Mesenchymal stem cell (in vitro differentiated cells and primary cell): ENCODE measurements at regions not wholly inside any gene's neighbourhood (a gene's known extent, or its start where the extent isn't known, plus 50 kb on each side); places are given as distances from the start of the nearest gene placed in this dataset.

Source experiments
- DNase-seq: peaks from one replicate; pipeline ENCODE4 v3.0.0-alpha.2; 2013
- H2AFZ ChIP-seq: one replicate; pipeline ENCODE4 v1.6.1; 2013; ENCODE audit warnings: low read depth, mild to moderate bottlenecking, control low read depth, inconsistent platforms, low read length, moderate library complexity
- H2AK5ac ChIP-seq: 2 replicates; pipeline ENCODE4 v1.6.1; 2013; ENCODE audit warnings: low read length, moderate library complexity, mild to moderate bottlenecking, inconsistent platforms; ENCODE audit not compliant: severe bottlenecking
- H2BK120ac ChIP-seq: one replicate; pipeline ENCODE4 v1.6.1; 2013; ENCODE audit warnings: low read depth, mild to moderate bottlenecking, inconsistent platforms, low read length, moderate library complexity
- H2BK12ac ChIP-seq, 2 experiments: one replicate each; pipeline ENCODE4 v1.6.1; 2013; ENCODE audit warnings: inconsistent platforms in 2 of 2, low read length in 2 of 2, mild to moderate bottlenecking in 2 of 2, moderate library complexity in 2 of 2, control low read depth in 1 of 2
- H2BK15ac ChIP-seq: one replicate; pipeline ENCODE4 v1.6.1; 2013; ENCODE audit warnings: mild to moderate bottlenecking, low read depth, inconsistent platforms; ENCODE audit not compliant: poor library complexity, severe bottlenecking
- H2BK5ac ChIP-seq: 2 replicates; pipeline ENCODE4 v1.6.1; 2013; ENCODE audit warnings: low read depth, mild to moderate bottlenecking, low read length, control low read depth, inconsistent platforms; ENCODE audit not compliant: poor library complexity, severe bottlenecking
- H3K14ac ChIP-seq, 2 experiments: one replicate each; pipeline ENCODE4 v1.6.1; 2013; ENCODE audit warnings: inconsistent platforms in 2 of 2, low read length in 2 of 2, control low read depth in 1 of 2, mild to moderate bottlenecking in 1 of 2, moderate library complexity in 1 of 2
- H3K18ac ChIP-seq, 2 experiments: one replicate each; pipeline ENCODE4 v1.6.1; 2013; ENCODE audit warnings: inconsistent platforms in 2 of 2, low read length in 2 of 2, control low read depth in 1 of 2, low read depth in 1 of 2, mild to moderate bottlenecking in 1 of 2
- H3K23ac ChIP-seq, 2 experiments: one replicate each; pipeline ENCODE4 v1.6.1; 2013; ENCODE audit warnings: inconsistent platforms in 2 of 2, low read length in 2 of 2, mild to moderate bottlenecking in 2 of 2, moderate library complexity in 2 of 2, control low read depth in 1 of 2
- H3K27ac ChIP-seq: 2 replicates; pipeline ENCODE4 v1.5.1; 2013; ENCODE audit warnings: mild to moderate bottlenecking, moderate library complexity, low read length, control low read depth, inconsistent platforms; ENCODE audit not compliant: poor library complexity, severe bottlenecking
- H3K27me3 ChIP-seq, 2 experiments: 2 replicates each; pipeline versions ENCODE4 v1.6.1 to v1.7.0; 2013; ENCODE audit warnings: low read length in 2 of 2, mild to moderate bottlenecking in 2 of 2, moderate library complexity in 2 of 2, control low read depth in 1 of 2, inconsistent platforms in 1 of 2; ENCODE audit not compliant: control insufficient read depth in 1 of 2, insufficient read depth in 1 of 2
- H3K36me3 ChIP-seq, 2 experiments: 2 replicates each; pipeline versions ENCODE4 v1.6.1 to v1.7.0; 2013; ENCODE audit warnings: low read length in 2 of 2, control low read depth in 1 of 2, inconsistent platforms in 1 of 2, low read depth in 1 of 2, mild to moderate bottlenecking in 1 of 2; ENCODE audit not compliant: insufficient read depth in 2 of 2, control insufficient read depth in 1 of 2
- H3K4ac ChIP-seq, 2 experiments: one replicate each; pipeline ENCODE4 v1.6.1; 2013; ENCODE audit warnings: inconsistent platforms in 2 of 2, low read length in 2 of 2, mild to moderate bottlenecking in 2 of 2, moderate library complexity in 2 of 2, control low read depth in 1 of 2, low read depth in 1 of 2
- H3K4me1 ChIP-seq: 2 replicates; pipeline ENCODE4 v1.6.1; 2013; ENCODE audit warnings: low read depth, low read length, control low read depth; ENCODE audit not compliant: control insufficient read depth, insufficient read depth
- H3K4me2 ChIP-seq: 2 replicates; pipeline ENCODE4 v1.6.1; 2013; ENCODE audit warnings: low read length, mild to moderate bottlenecking, inconsistent platforms; ENCODE audit not compliant: poor library complexity, severe bottlenecking
- H3K4me3 ChIP-seq, 2 experiments: 2 replicates each; pipeline versions ENCODE4 v1.5.1 to v1.7.0; 2013; ENCODE audit warnings: low read length in 2 of 2, mild to moderate bottlenecking in 2 of 2, control low read depth in 1 of 2, low read depth in 1 of 2; ENCODE audit not compliant: insufficient read depth in 1 of 2
- H3K79me1 ChIP-seq: replicated peaks from 2 replicates; pipeline ENCODE4 v1.6.1; 2013; ENCODE audit warnings: mild to moderate bottlenecking, control low read depth, low read length, inconsistent platforms; ENCODE audit not compliant: poor library complexity, severe bottlenecking
- H3K9ac ChIP-seq: 2 replicates; pipeline ENCODE4 v1.7.0; 2013; ENCODE audit warnings: mild to moderate bottlenecking, low read length, moderate library complexity
- H3K9me3 ChIP-seq: 2 replicates; pipeline ENCODE4 v1.7.0; 2013; ENCODE audit warnings: mild to moderate bottlenecking, low read length; ENCODE audit not compliant: control insufficient read depth
- H4K8ac ChIP-seq: one replicate; pipeline ENCODE4 v1.6.1; 2013; ENCODE audit warnings: inconsistent platforms, mild to moderate bottlenecking, low read length, moderate library complexity
- H4K91ac ChIP-seq: one replicate; pipeline ENCODE4 v1.6.1; 2013; ENCODE audit warnings: mild to moderate bottlenecking, low read length, inconsistent platforms
- WGBS: methylation state at CpG from one replicate; pipeline ENCODE4 v1.1.7; 2013; ENCODE audit warnings: mixed read lengths; 5-methylcytosine and 5-hydroxymethylcytosine counted together

GRCh38 chr4:156242390-156242789, 288.7 kb upstream of the CTSO start:
- no peak overlapping the region for H3K4ac ChIP-seq
- no peak overlapping the region for H4K8ac ChIP-seq
- H2BK15ac ChIP-seq, result no peak overlapping the region
- WGBS, result 82% methylated on average over 4 of the region's 4 CpGs
- H2AK5ac ChIP-seq, result no peak overlapping the region
- H3K9me3 ChIP-seq, result no peaks in the 10 kb centered on the region
- no peak overlapping the region for H3K9ac ChIP-seq
- no peaks in the 10 kb centered on the region for H3K4me1 ChIP-seq
- H2AFZ ChIP-seq, result no peak overlapping the region
- H3K23ac ChIP-seq, result no peak overlapping the region
- no peaks in the 10 kb centered on the region for H3K27me3 ChIP-seq
- no peak overlapping the region for H3K4me3 ChIP-seq
- H4K91ac ChIP-seq, result no peak overlapping the region
- DNase-seq, result no peak
- no peak overlapping the region for H2BK5ac ChIP-seq
- no peak overlapping the region for H2BK120ac ChIP-seq
- no peaks in the 10 kb centered on the region for H3K36me3 ChIP-seq
- no peak overlapping the region for H3K14ac ChIP-seq
- no peak overlapping the region for H3K18ac ChIP-seq
- no peak overlapping the region for H3K4me2 ChIP-seq
- no peak overlapping the region for H2BK12ac ChIP-seq
- no peaks in the 10 kb centered on the region for H3K79me1 ChIP-seq
- no peak overlapping the region for H3K27ac ChIP-seq

- Histone ChIP-seq H4K91ac (no peak overlapping the region), H3K14ac (no peak overlapping the region), H4K8ac (no peak overlapping the region), H2BK5ac (no peak overlapping the region), H3K4me2 (no peak overlapping the region), H3K4me1 (no peaks in the 10 kb centered on the region), H3K9ac (no peak overlapping the region), H3K27me3 (no peaks in the 10 kb centered on the region), H3K18ac (no peak overlapping the region), H3K4ac (no peak overlapping the region), H2BK12ac (no peak overlapping the region), H3K9me3 (no peaks in the 10 kb centered on the region), H2AK5ac (no peak overlapping the region), H3K4me3 (no peak overlapping the region), H3K79me1 (no peaks in the 10 kb centered on the region), H3K36me3 (no peaks in the 10 kb centered on the region), H2BK120ac (no peak overlapping the region), H3K27ac (no peak overlapping the region), H3K23ac (no peak overlapping the region), H2AFZ (no peak overlapping the region), H2BK15ac (no peak overlapping the region)
- no peak for DNase-seq
- WGBS, result 68% methylated on average over 2 of the region's 2 CpGs
Observed at GRCh38 chr4:156241896-156242295, 288.2 kb upstream of the CTSO start.

GRCh38 chr4:156238171-156238570, 284.5 kb upstream of the CTSO start:
- no peak for DNase-seq
- no peaks in the 10 kb centered on the region for H3K79me1 ChIP-seq

GRCh38 chr4:156237231-156237630, 283.6 kb upstream of the CTSO start:
- H3K79me1 ChIP-seq, result no peaks in the 10 kb centered on the region
- H2AK5ac ChIP-seq, result no peak overlapping the region
- H4K91ac ChIP-seq, result no peak overlapping the region
- 85% methylated on average over 11 of the region's 11 CpGs for WGBS
- H3K4ac ChIP-seq, result no peak overlapping the region
- H3K4me2 ChIP-seq, result no peak overlapping the region
- H3K4me1 ChIP-seq, result no peaks in the 10 kb centered on the region
- no peak overlapping the region for H3K23ac ChIP-seq
- no peaks in the 10 kb centered on the region for H3K36me3 ChIP-seq
- no peak overlapping the region for H3K18ac ChIP-seq
- H2BK12ac ChIP-seq, result no peak overlapping the region
- no peak overlapping the region for H2BK15ac ChIP-seq
- no peak overlapping the region for H3K9ac ChIP-seq
- H2AFZ ChIP-seq, result no peak overlapping the region
- no peak overlapping the region for H3K4me3 ChIP-seq
- no peak overlapping the region for H4K8ac ChIP-seq
- no peaks in the 10 kb centered on the region for H3K27me3 ChIP-seq
- H3K14ac ChIP-seq, result no peak overlapping the region
- H3K9me3 ChIP-seq, result no peaks in the 10 kb centered on the region
- H2BK5ac ChIP-seq, result no peak overlapping the region
- DNase-seq, result no peak
- H2BK120ac ChIP-seq, result no peak overlapping the region
- no peak overlapping the region for H3K27ac ChIP-seq

More at GRCh38 chr4:156238171-156238570, 284.5 kb upstream of the CTSO start:
- H4K8ac ChIP-seq, result no peak overlapping the region
- no peak overlapping the region for H3K23ac ChIP-seq
- H3K14ac ChIP-seq, result no peak overlapping the region
- H2BK12ac ChIP-seq, result no peak overlapping the region
- H2AK5ac ChIP-seq, result no peak overlapping the region
- H3K27ac ChIP-seq, result no peak overlapping the region
- no peaks in the 10 kb centered on the region for H3K27me3 ChIP-seq
- H2BK15ac ChIP-seq, result no peak overlapping the region
- no peak overlapping the region for H2BK120ac ChIP-seq
- H3K9ac ChIP-seq, result no peak overlapping the region
- H3K36me3 ChIP-seq, result no peaks in the 10 kb centered on the region
- H4K91ac ChIP-seq, result no peak overlapping the region
- no peak overlapping the region for H2BK5ac ChIP-seq
- no peaks in the 10 kb centered on the region for H3K9me3 ChIP-seq
- H3K4ac ChIP-seq, result no peak overlapping the region
- WGBS, result no CpG with 5 or more reads among the region's 3 CpGs
- H3K4me3 ChIP-seq, result no peak overlapping the region
- H2AFZ ChIP-seq, result no peak overlapping the region
- no peak overlapping the region for H3K4me2 ChIP-seq
- no peaks in the 10 kb centered on the region for H3K4me1 ChIP-seq
- no peak overlapping the region for H3K18ac ChIP-seq
